Aorta (tissue), 5 donors: ENCODE measurements at regions not wholly inside any gene's neighbourhood (a gene's known extent, or its start where the extent isn't known, plus 50 kb on each side); places are given as distances from the start of the nearest gene placed in this dataset.

ENCODE experiments used
- ATAC-seq: fragments of 200-7000 bp; cut with Tn5 transposase; one replicate; pipeline ENCODE4 v1.9.1; 2022; ENCODE audit warnings: moderate library complexity; ENCODE audit not compliant: low FRiP score
- DNase-seq, 2 donors: peaks; one replicate each; pipeline ENCODE4 v3.0.0-alpha.2; 2020
- H3K27ac ChIP-seq, 2 donors: one replicate each; pipeline ENCODE4 v1.5.1; 2013; ENCODE audit warnings: low read length in 2 of 2, mild to moderate bottlenecking in 2 of 2, moderate library complexity in 2 of 2, control low read depth in 1 of 2, inconsistent platforms in 1 of 2, low read depth in 1 of 2
- H3K27me3 ChIP-seq, 2 donors: one replicate each; pipeline ENCODE4 v1.6.1; 2013; ENCODE audit warnings: control low read depth in 1 of 2, low read length in 1 of 2, mild to moderate bottlenecking in 1 of 2, moderate library complexity in 1 of 2; ENCODE audit not compliant: insufficient read depth in 2 of 2, control insufficient read depth in 1 of 2
- H3K36me3 ChIP-seq, 2 donors: one replicate each; pipeline ENCODE4 v1.6.1; 2013; ENCODE audit warnings: control low read depth in 1 of 2, low read length in 1 of 2, mild to moderate bottlenecking in 1 of 2; ENCODE audit not compliant: insufficient read depth in 2 of 2, control insufficient read depth in 1 of 2
- H3K4me1 ChIP-seq, 2 donors: one replicate each; pipeline ENCODE4 v1.6.1; 2013; ENCODE audit warnings: low read length in 2 of 2, control low read depth in 1 of 2, mild to moderate bottlenecking in 1 of 2, moderate library complexity in 1 of 2; ENCODE audit not compliant: insufficient read depth in 2 of 2, control insufficient read depth in 1 of 2
- H3K4me3 ChIP-seq, 2 donors: one replicate each; pipeline ENCODE4 v1.5.1; 2013; ENCODE audit warnings: low read length in 2 of 2, control low read depth in 1 of 2, mild to moderate bottlenecking in 1 of 2
- H3K9me3 ChIP-seq: one replicate; pipeline ENCODE4 v1.6.1; 2013; ENCODE audit warnings: mild to moderate bottlenecking, low read length; ENCODE audit not compliant: control insufficient read depth
- WGBS, 2 donors: extraction: QIAGEN DNeasy Blood & Tissue Kit; methylation state at CpG; one replicate each; pipeline ENCODE4 v1.1.7; 2013; 5-methylcytosine and 5-hydroxymethylcytosine counted together
- intact Hi-C, 2 donors: fragments of 100-400 bp; cut with DNase I; formaldehyde crosslinking; loops; one replicate each; pipeline versions ENCODE4 v1.14.2 to v1.15.0; 2022
- donor health status: healthy with polysubstance abuse.
- donor health status: Bipolar disorder and iron deficiency.
- donor health status: DM: no; HTN: no; CAD: no.
- donor health status: DM: no; HTN: no; CAD: no.
- donor health status: DM: yes; HTN: yes; CAD: no.

- H3K4me3 ChIP-seq, result no peak overlapping the region
Measured at GRCh38 chr20:56925831-56926170, 296.7 kb downstream of the TFAP2C start.

GRCh38 chr20:56926501-56926900 lies 297.4 kb downstream of the TFAP2C start:
- H3K27ac ChIP-seq, result no peak overlapping the region
- H3K36me3 ChIP-seq, result no peaks in the 10 kb centered on the region
- no peak for ATAC-seq
- intact Hi-C loops, result no loop called here
- WGBS, 2 donors, result 44 to 45% methylated on average over 2 of the region's 2 CpGs
- peaks cover 3% of the 10 kb centered on the region for H3K9me3 ChIP-seq
- no peak overlapping the region for H3K4me3 ChIP-seq
- peaks cover 0 to 1% of the 10 kb centered on the region in 2 donors for H3K27me3 ChIP-seq
- H3K4me1 ChIP-seq, result no peaks in the 10 kb centered on the region
- no peak for DNase-seq

More at GRCh38 chr20:56925831-56926170, 296.7 kb downstream of the TFAP2C start:
- DNase-seq (no peak), ATAC-seq (no peak)
- Histone ChIP-seq H3K9me3 (no peaks in the 10 kb centered on the region), H3K4me1 (no peaks in the 10 kb centered on the region), H3K27me3 (peaks cover 0 to 1% of the 10 kb centered on the region in 2 donors), H3K36me3 (no peaks in the 10 kb centered on the region), H3K27ac (no peak overlapping the region)
- 2% methylated on average over 17 of the region's 17 CpGs for WGBS, 2 donors
- intact Hi-C loops, result no loop called here

- Histone ChIP-seq H3K36me3 (no peaks in the 10 kb centered on the region), H3K9me3 (peaks cover 5% of the 10 kb centered on the region), H3K27ac (no peak overlapping the region), H3K27me3 (peaks cover 0 to 1% of the 10 kb centered on the region in 2 donors), H3K4me1 (no peaks in the 10 kb centered on the region), H3K4me3 (no peak overlapping the region)
- intact Hi-C loops, result no loop called here
- 27 to 34% methylated on average over 8 of the region's 8 CpGs for WGBS, 2 donors
- DNase-seq, result no peak
- ATAC-seq, result no peak
Measured at GRCh38 chr20:56927127-56927526, 298.0 kb downstream of the TFAP2C start.

DNA sequence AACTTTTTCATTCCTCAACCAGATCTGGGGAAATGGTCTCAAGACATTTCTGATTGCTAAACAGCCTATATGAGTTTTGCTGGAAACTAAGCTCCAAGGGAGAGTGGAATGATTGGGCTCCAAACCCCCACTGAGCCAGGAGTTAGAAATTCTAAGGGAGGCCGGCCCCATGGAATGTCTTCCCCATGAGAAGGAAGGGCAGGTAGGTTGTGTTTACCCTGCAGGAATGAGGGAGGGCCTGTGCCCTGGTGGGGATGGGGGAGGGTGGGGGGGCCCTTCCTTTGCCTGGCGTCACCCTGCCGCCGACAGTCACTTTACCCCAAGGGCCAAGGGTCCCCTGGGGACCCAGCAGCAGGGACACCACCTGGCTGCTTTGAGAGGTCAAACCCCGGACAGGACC lies 298.9 kb downstream of the TFAP2C start:
- Histone ChIP-seq H3K27ac (no peak overlapping the region), H3K9me3 (peaks cover 5% of the 10 kb centered on the region), H3K27me3 (peaks cover 0 to 1% of the 10 kb centered on the region in 2 donors), H3K4me3 (no peak overlapping the region), H3K4me1 (no peaks in the 10 kb centered on the region), H3K36me3 (no peaks in the 10 kb centered on the region)
- ATAC-seq (no peak), DNase-seq (no peak)
- intact Hi-C loops, result no loop called here
- WGBS, 2 donors, result 0 to 5% methylated on average over 4 to 5 of the region's 5 CpGs

GRCh38 chr20:56929606-56930005 lies 300.5 kb downstream of the TFAP2C start:
- intact Hi-C loops, result no loop called here
- peaks cover 0 to 1% of the 10 kb centered on the region in 2 donors for H3K27me3 ChIP-seq

GRCh38 chr20:56930876-56931275 lies 301.8 kb downstream of the TFAP2C start:
- ATAC-seq (no peak), DNase-seq (no peak)
- Histone ChIP-seq H3K27me3 (peaks cover 0 to 1% of the 10 kb centered on the region in 2 donors), H3K36me3 (no peaks in the 10 kb centered on the region), H3K9me3 (peaks cover 5% of the 10 kb centered on the region), H3K4me1 (no peaks in the 10 kb centered on the region), H3K27ac (no peak overlapping the region), H3K4me3 (no peak overlapping the region)
- intact Hi-C loops, result no loop called here
- WGBS, 2 donors, result 76 to 78% methylated on average over 6 of the region's 6 CpGs

More at GRCh38 chr20:56929606-56930005, 300.5 kb downstream of the TFAP2C start:
- Histone ChIP-seq H3K9me3 (peaks cover 5% of the 10 kb centered on the region), H3K4me1 (no peaks in the 10 kb centered on the region), H3K36me3 (no peaks in the 10 kb centered on the region), H3K4me3 (no peak overlapping the region), H3K27ac (no peak overlapping the region)
- ATAC-seq (no peak), DNase-seq (no peak)
- WGBS, 2 donors, result 4 to 7% methylated on average over 7 of the region's 7 CpGs

- DNase-seq (no peak), ATAC-seq (no peak)
- H3K4me3 ChIP-seq, result no peak overlapping the region
- H3K9me3 ChIP-seq, result peaks cover 5% of the 10 kb centered on the region
- peaks cover 0 to 1% of the 10 kb centered on the region in 2 donors for H3K27me3 ChIP-seq
- no peak overlapping the region for H3K27ac ChIP-seq
- H3K36me3 ChIP-seq, result no peaks in the 10 kb centered on the region
- intact Hi-C loops, result no loop called here
- WGBS, 2 donors, result 76 to 86% methylated on average over 6 of the region's 6 CpGs
- no peaks in the 10 kb centered on the region for H3K4me1 ChIP-seq
Measured at GRCh38 chr20:56932575-56933330, 303.6 kb downstream of the TFAP2C start.

DNA sequence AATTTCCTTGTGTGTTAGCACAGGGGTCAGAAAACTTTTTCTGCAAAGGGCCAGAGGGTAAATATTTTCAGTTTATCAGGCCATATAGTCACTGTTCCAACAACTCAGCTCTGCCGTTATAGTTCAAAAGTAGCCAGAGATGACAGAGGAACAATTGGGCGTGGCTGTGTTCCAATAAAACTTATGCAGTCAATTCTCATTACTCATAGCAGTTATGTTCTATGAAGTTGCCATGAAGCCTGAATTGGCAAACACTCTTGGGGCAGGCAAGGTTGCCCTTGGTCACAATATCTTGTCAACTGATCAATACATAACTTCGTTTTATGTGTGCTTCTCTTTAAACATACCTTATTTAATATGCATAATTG lies 304.2 kb downstream of the TFAP2C start:
- intact Hi-C loops, result no loop called here
- WGBS, 2 donors, result 64 to 72% methylated on average over 3 of the region's 3 CpGs
- no peak overlapping the region for H3K27ac ChIP-seq
- no peaks in the 10 kb centered on the region for H3K36me3 ChIP-seq
- H3K4me1 ChIP-seq, result no peaks in the 10 kb centered on the region
- DNase-seq, result no peak
- peaks cover 0 to 1% of the 10 kb centered on the region in 2 donors for H3K27me3 ChIP-seq
- ATAC-seq, result no peak
- H3K4me3 ChIP-seq, result no peak overlapping the region
- H3K9me3 ChIP-seq, result peaks cover 5% of the 10 kb centered on the region

GRCh38 chr20:56934888-56935287 lies 305.8 kb downstream of the TFAP2C start:
- Histone ChIP-seq H3K27me3 (peaks cover 0 to 1% of the 10 kb centered on the region in 2 donors), H3K27ac (no peak overlapping the region), H3K4me1 (no peaks in the 10 kb centered on the region)

More at GRCh38 chr20:56934888-56935287, 305.8 kb downstream of the TFAP2C start:
- 42 to 52% methylated on average over 6 of the region's 6 CpGs for WGBS, 2 donors
- Histone ChIP-seq H3K4me3 (no peak overlapping the region), H3K36me3 (no peaks in the 10 kb centered on the region), H3K9me3 (peaks cover 5% of the 10 kb centered on the region)
- DNase-seq, result no peak
- no peak for ATAC-seq
- intact Hi-C loops, result no loop called here
